ENCODE measurements at regions not wholly inside any gene's neighbourhood (a gene's known extent, or its start where the extent isn't known, plus 50 kb on each side); places are given as distances from the start of the nearest gene placed in this dataset.

DNA sequence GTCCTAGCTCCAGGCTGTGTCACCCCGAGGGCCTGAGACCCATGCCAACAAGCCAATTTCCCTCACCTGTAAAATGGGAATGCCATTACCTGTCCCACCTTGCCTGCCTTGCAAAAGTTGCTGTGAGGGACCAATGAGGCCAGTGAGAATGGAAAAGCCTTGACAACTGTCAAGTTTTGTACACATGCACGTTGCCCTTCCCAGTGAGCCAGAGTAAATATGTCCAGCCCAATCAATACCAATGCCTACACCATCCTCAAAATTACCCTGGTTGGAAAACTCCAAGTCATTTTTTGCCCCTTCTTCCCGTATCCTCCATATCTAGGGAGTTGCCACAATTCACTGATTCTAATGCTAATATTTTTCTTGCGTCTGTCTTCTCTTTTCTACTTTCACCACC is 73.5 kb upstream of the RASGRF1 start:
- no peak for DNase-seq (ENCODE audit: low read depth)
- H3K4me3 ChIP-seq (replicated peaks; ENCODE audit: low read depth, low read length) = no peak overlapping the region
- TF ChIP-seq, protein P1, sequence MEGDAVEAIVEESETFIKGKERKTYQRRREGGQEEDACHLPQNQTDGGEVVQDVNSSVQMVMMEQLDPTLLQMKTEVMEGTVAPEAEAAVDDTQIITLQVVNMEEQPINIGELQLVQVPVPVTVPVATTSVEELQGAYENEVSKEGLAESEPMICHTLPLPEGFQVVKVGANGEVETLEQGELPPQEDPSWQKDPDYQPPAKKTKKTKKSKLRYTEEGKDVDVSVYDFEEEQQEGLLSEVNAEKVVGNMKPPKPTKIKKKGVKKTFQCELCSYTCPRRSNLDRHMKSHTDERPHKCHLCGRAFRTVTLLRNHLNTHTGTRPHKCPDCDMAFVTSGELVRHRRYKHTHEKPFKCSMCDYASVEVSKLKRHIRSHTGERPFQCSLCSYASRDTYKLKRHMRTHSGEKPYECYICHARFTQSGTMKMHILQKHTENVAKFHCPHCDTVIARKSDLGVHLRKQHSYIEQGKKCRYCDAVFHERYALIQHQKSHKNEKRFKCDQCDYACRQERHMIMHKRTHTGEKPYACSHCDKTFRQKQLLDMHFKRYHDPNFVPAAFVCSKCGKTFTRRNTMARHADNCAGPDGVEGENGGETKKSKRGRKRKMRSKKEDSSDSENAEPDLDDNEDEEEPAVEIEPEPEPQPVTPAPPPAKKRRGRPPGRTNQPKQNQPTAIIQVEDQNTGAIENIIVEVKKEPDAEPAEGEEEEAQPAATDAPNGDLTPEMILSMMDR (IDR thresholded peaks at IDR 0.05; ENCODE audit: low read length, missing control alignments) = no peak

GRCh38 chr15:79163395-79163794 is 72.8 kb upstream of the RASGRF1 start:
- TF ChIP-seq, protein P1 (IDR thresholded peaks at IDR 0.05; ENCODE audit: low read length, missing control alignments) = no peak

DNA sequence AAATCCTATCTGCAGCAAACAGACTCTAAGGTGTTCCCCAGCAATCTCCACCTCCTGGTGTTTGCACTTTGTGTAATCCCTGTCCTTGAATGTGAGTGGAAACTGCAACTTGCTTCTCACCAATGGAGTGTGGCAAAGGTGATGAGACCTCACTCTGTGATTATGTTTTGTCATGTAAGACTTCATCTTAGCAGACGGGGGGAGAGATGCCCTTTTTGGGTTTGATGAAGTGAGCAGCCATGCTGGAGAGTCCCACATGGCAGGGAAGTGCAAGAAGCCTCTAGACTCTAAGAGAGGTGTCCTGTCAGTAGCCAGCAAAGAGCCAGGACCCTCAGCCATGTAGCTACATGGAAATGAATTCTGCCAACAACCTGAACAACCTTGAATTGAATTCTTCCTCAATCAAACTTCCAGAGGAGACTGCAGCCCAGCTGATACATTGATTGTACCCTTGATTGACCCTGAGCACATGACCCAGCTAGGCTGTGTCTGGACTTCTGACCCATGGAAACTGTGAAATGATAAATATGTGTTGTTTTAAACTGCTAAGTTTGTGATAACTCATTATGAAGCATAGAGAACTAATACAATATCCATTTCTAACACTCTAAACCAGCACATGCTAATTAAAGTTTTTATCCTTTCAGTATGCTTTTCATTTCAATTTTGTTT is 71.4 kb upstream of the RASGRF1 start:
- no peak overlapping the region for H3K4me3 ChIP-seq (replicated peaks; ENCODE audit: low read depth, low read length)
- TF ChIP-seq, protein P1 (IDR thresholded peaks at IDR 0.05; ENCODE audit: low read length, missing control alignments) = no peak

More at GRCh38 chr15:79163395-79163794, 72.8 kb upstream of the RASGRF1 start:
- no peak overlapping the region for H3K4me3 ChIP-seq (replicated peaks; ENCODE audit: low read depth, low read length)
- no peak for DNase-seq (ENCODE audit: low read depth)

GRCh38 chr15:79160211-79160610 is 69.6 kb upstream of the RASGRF1 start:
- peak; percentile 34 for DNase-seq (ENCODE audit: low read depth)
- H3K4me3 ChIP-seq (replicated peaks; ENCODE audit: low read depth, low read length) = no peak overlapping the region
- TF ChIP-seq, protein P1 (IDR thresholded peaks at IDR 0.05; ENCODE audit: low read length, missing control alignments) = no peak

More for the DNA sequence above, 71.4 kb upstream of the RASGRF1 start:
- DNase-seq (ENCODE audit: low read depth) = no peak

DNA sequence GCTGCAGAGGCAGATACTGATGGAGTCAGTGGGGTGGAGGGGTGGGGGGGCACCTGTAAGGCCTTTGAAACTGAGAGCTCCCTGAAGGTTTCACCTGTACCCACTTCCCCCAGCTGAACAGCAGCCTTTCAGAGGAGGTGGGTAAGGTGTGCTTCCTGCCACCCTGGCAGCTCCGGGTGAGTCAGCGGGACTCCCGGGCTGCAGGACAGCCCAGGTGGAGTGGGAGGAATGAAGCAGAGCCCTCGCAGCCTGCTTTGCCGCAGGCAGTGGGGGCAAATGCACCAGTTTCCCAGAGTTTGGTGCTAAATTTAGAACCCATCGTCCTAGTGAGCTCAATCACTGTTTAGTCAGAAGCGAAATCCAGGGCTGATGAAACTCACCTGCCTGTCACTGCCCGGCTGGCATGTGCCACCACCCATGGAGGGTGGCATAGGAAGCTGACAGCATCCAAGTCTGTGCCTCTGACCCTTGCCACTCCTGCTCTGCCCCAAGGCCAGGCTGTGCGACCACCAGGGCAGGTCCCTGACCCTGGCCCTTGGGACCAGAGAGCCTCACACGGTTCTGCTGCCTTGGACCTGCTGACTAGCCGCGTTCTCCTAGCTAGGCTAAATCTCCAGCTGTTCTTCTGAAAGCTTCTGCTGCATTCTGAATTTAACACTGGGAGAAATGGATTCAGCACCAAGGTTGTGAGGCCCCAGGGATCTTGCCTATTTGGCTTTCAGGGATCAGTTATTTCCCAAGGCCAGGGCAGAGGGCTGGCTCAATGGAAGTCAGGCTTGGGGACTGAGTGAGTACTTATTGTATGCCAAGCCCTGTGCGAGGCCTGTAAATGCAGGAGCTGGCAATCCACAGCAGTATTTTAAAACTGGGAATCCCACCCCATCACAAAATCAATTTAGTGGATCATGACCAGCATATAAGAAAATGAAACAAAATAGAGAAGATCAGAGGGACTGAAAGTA is 67.3 kb upstream of the RASGRF1 start:
- TF ChIP-seq, protein P1 (IDR thresholded peaks at IDR 0.05; ENCODE audit: low read length, missing control alignments) = no peak
- no peak overlapping the region for H3K4me3 ChIP-seq (replicated peaks; ENCODE audit: low read depth, low read length)
- no peak for DNase-seq (ENCODE audit: low read depth)

DNA sequence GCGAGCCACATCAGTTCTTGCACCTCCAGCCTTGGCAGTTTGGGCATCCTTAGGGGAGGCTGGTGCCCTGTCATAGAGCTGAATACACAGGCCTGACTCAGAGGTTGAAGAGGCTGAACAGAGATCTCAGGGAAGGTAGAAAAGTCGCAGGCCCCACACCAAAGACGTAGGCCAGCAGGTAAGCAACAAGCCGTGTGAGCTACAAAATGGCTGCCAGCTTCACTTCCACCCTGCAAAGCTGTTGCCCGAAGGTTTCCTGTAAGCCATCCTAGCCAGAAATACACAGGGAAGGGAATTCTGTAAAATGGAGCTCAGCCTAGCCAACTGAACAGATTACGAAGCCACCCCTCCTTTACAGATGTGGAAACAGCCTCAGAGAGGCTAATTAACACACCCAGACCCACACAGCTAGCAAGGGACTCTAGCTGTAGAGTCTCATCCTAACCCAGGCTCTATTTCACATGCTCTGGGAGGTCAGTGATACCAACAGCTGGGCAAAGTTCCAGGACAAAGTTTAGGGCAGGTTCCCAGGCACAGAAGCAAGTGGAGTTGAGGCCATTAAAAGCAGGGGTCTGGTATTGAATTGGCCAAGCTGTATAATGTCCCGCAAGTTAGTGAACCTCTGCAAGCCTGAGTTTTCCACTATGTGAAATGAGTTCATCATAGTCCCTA is 66.3 kb upstream of the RASGRF1 start:
- no peak overlapping the region for H3K4me3 ChIP-seq (replicated peaks; ENCODE audit: low read depth, low read length)
- TF ChIP-seq, protein P1 (IDR thresholded peaks at IDR 0.05; ENCODE audit: low read length, missing control alignments) = no peak
- DNase-seq (ENCODE audit: low read depth) = no peak
